ENCODE measurements at regions not wholly inside any gene's neighbourhood (a gene's known extent, or its start where the extent isn't known, plus 50 kb on each side); places are given as distances from the start of the nearest gene placed in this dataset.

- TF ChIP-seq ATF7-NPFF (CRISPR knock-in tag; IDR thresholded peaks at IDR 0.05; ENCODE audit: low read depth) (no peak), NFE2L2 (IDR thresholded peaks at IDR 0.05; ENCODE audit: low read length) (no peak), ZNF33A (CRISPR knock-in tag; IDR thresholded peaks at IDR 0.05; ENCODE audit: borderline replicate concordance) (no peak)
These were observed 485.5 kb downstream of the BCL11B start (continued) for GRCh38 chr14:98786456-98786855.

GRCh38 chr14:98791661-98792060 is 480.3 kb downstream of the BCL11B start:
- ATAC-seq (no peak), FAIRE-seq (no peak), DNase-seq (ENCODE audit: low spot score) (no peak)
- H3K9me3 ChIP-seq (ENCODE audit: low read length): peaks cover 74% of the 10 kb centered on the region
- no TSS peak for BruUV-seq (replicated peaks)
- no peak overlapping the region for H2AFZ ChIP-seq (ENCODE audit: low read length)
- H3K36me3 ChIP-seq (replicated peaks in 1 of 2; ENCODE audit: control insufficient read depth in 1 of 2, insufficient read depth in 2 of 2, low read length in 2 of 2): no peaks in the 10 kb centered on the region
- no peak overlapping the region for H3K27ac ChIP-seq (ENCODE audit: extremely low read length, insufficient read depth, low read length)
- in situ Hi-C loops (cut with HindIII; ENCODE audit: extremely low pct_ligation_motif_present, low pct_unique_long_range_greater_than_20kb): no loop called here
- intact Hi-C loops (cut with micrococcal nuclease; ENCODE audit: unreplicated experiment): no loop called here
- no peaks in the 10 kb centered on the region for H3K79me2 ChIP-seq (ENCODE audit: insufficient read depth, low read length)
- ChIA-PET CTCF (ENCODE audit: low intra/inter-chr PET ratio, low total read pairs) (no interaction called here), POLR2A (no interaction called here)
- H4K20me1 ChIP-seq (ENCODE audit: insufficient read depth, low read length): no peaks in the 10 kb centered on the region
- H3K9ac ChIP-seq (ENCODE audit: insufficient read depth, low read depth, low read length): no peak overlapping the region
- no peak overlapping the region for H3K4me3 ChIP-seq (replicated peaks in 1 of 3; ENCODE audit: insufficient read depth in 1 of 3, low read depth in 2 of 3, low read length in 3 of 3)
- no peaks in the 10 kb centered on the region for H3K27me3 ChIP-seq (ENCODE audit: control insufficient read depth in 1 of 2, insufficient read depth in 2 of 2, low read length in 2 of 2)
- H3K4me2 ChIP-seq (ENCODE audit: low read depth, low read length): no peak overlapping the region
- no peaks in the 10 kb centered on the region for H3K4me1 ChIP-seq (ENCODE audit: insufficient read depth, low read length)
- WGBS (ENCODE audit: low lambda C conversion rate): 0% methylated on average over 3 of the region's 3 CpGs
- TF ChIP-seq ARID5B (CRISPR knock-in tag; IDR thresholded peaks at IDR 0.05) (no peak), STAT5B (CRISPR knock-in tag; IDR thresholded peaks at IDR 0.05) (no peak), MATR3 (CRISPR knock-in tag; IDR thresholded peaks at IDR 0.05) (no peak), ZBTB25 (CRISPR knock-in tag; IDR thresholded peaks at IDR 0.05) (no peak), PHB2 (IDR thresholded peaks at IDR 0.05; ENCODE audit: partially characterized antibody) (no peak), SPEN (CRISPR knock-in tag; IDR thresholded peaks at IDR 0.05; ENCODE audit: low read depth) (no peak), HNF4G (IDR thresholded peaks at IDR 0.05; ENCODE audit: borderline replicate concordance, low read depth, low read length) (no peak), HNF4G (CRISPR knock-in tag; IDR thresholded peaks at IDR 0.05; ENCODE audit: borderline replicate concordance, low read depth) (no peak), EP300 (IDR thresholded peaks at IDR 0.05; ENCODE audit: low read depth in 2 of 2, low read length in 2 of 2) (no peak), EP300 (CRISPR knock-in tag; IDR thresholded peaks at IDR 0.05; ENCODE audit: borderline replicate concordance) (no peak), ZNF143 (CRISPR knock-in tag; IDR thresholded peaks at IDR 0.05) (no peak), KMT2A (CRISPR knock-in tag; IDR thresholded peaks at IDR 0.05) (no peak), ZNF597 (CRISPR knock-in tag; IDR thresholded peaks at IDR 0.05) (no peak), SUZ12 (IDR thresholded peaks at IDR 0.05; ENCODE audit: low read depth, low read length) (no peak), KAT8 (CRISPR knock-in tag; IDR thresholded peaks at IDR 0.05) (no peak), TFDP1 (CRISPR knock-in tag; IDR thresholded peaks at IDR 0.05; ENCODE audit: borderline replicate concordance) (no peak)

Measured in HepG2 (cell line).